SK-N-SH (cell line): ENCODE measurements at regions not wholly inside any gene's neighbourhood (a gene's known extent, or its start where the extent isn't known, plus 50 kb on each side); places are given as distances from the start of the nearest gene placed in this dataset.
A peak's percentile ranks its signal among the peaks of the same experiment; 100 is the strongest.

Source experiments
- CTCF ChIA-PET: fragments of 300-600, 350-600 bp; formaldehyde crosslinking; extraction: SDS; loops from one replicate; lab custom pipeline; 2021; lab: Yijun Ruan, JAX
- POLR2A ChIA-PET: fragments of 350-600 bp; sonication (Branson Sonifier 250); formaldehyde crosslinking; extraction: SDS; loops from one replicate; lab custom pipeline; 2020; ENCODE audit warnings: antibody characterized with exemption, inconsistent platforms; lab: Yijun Ruan, JAX
- DNase-seq: peaks from one replicate; pipeline ENCODE4 v3.0.0; 2012
- H2AFZ ChIP-seq: fragments of 200-600 bp; sonication (generic); 2 replicates; pipeline ENCODE4 v1.8.1; 2016; ENCODE audit warnings: antibody characterized with exemption, mild to moderate bottlenecking, low read depth
- H3F3A ChIP-seq: fragments of 200-600 bp; sonication (generic); replicated peaks from 2 replicates; pipeline ENCODE3; 2016; ENCODE audit warnings: antibody characterized with exemption, mild to moderate bottlenecking; ENCODE audit not compliant: insufficient read depth
- H3K27ac ChIP-seq, 2 experiments: fragments of 200-500 bp in 1 of 2; fragments of 200-600 bp in 1 of 2; sonication (Bioruptor generic) in 1 of 2; sonication (generic), shearing (Covaris generic) in 1 of 2; 2 replicates each; pipeline versions ENCODE4 v1.5.1 to v1.6.1; 2014 to 2016; ENCODE audit warnings: low read depth in 2 of 2, inconsistent platforms in 1 of 2, low read length in 1 of 2, mild to moderate bottlenecking in 1 of 2, mixed read lengths in 1 of 2
- H3K27me3 ChIP-seq: fragments of 200-600 bp; sonication (generic), shearing (Covaris generic); 2 replicates; pipeline ENCODE4 v1.6.1; 2016; ENCODE audit warnings: mixed run types; ENCODE audit not compliant: insufficient read depth
- H3K36me3 ChIP-seq, 2 experiments: fragments of 200-500 bp in 1 of 2; fragments of 200-600 bp in 1 of 2; sonication (Bioruptor generic) in 1 of 2; sonication (generic) in 1 of 2; replicated peaks in 1 of 2; 2 replicates each; pipeline versions ENCODE3 to v1.5.1; 2014 to 2016; ENCODE audit warnings: low read length in 1 of 2, mild to moderate bottlenecking in 1 of 2; ENCODE audit not compliant: insufficient read depth in 2 of 2, control insufficient read depth in 1 of 2
- H3K4me1 ChIP-seq, 2 experiments: fragments of 200-500 bp in 1 of 2; fragments of 200-600 bp in 1 of 2; sonication (Bioruptor generic) in 1 of 2; sonication (generic), shearing (Covaris generic) in 1 of 2; 2 replicates each; pipeline versions ENCODE4 v1.5.1 to v1.6.1; 2014 to 2016; ENCODE audit warnings: low read depth in 1 of 2, low read length in 1 of 2, mixed run types in 1 of 2; ENCODE audit not compliant: insufficient read depth in 2 of 2, control insufficient read depth in 1 of 2
- H3K4me2 ChIP-seq: fragments of 200-600 bp; sonication (generic), shearing (Covaris generic); 2 replicates; pipeline ENCODE4 v1.6.1; 2017; ENCODE audit warnings: mixed run types
- H3K4me3 ChIP-seq, 2 experiments: fragments of 200-500 bp in 1 of 2; fragments of 200-600 bp in 1 of 2; sonication (Bioruptor generic) in 1 of 2; sonication (generic), shearing (Covaris generic) in 1 of 2; 2 replicates each; pipeline versions ENCODE4 v1.5.1 to v1.8.1; 2014 to 2016; ENCODE audit warnings: low read depth in 2 of 2, inconsistent platforms in 1 of 2, low read length in 1 of 2, mild to moderate bottlenecking in 1 of 2, mixed read lengths in 1 of 2, moderate library complexity in 1 of 2
- H3K79me2 ChIP-seq: fragments of 200-600 bp; sonication (generic); 2 replicates; pipeline ENCODE4 v1.8.1; 2017; ENCODE audit warnings: mild to moderate bottlenecking; ENCODE audit not compliant: insufficient read depth
- H3K9ac ChIP-seq: fragments of 200-600 bp; sonication (generic); 2 replicates; pipeline ENCODE4 v1.6.1; 2017; ENCODE audit warnings: mixed run types
- H3K9me2 ChIP-seq: fragments of 200-600 bp; sonication (generic); 2 replicates; pipeline ENCODE4 v1.6.1; 2017; ENCODE audit warnings: mixed run types
- H3K9me3 ChIP-seq: fragments of 200-600 bp; sonication (generic); 2 replicates; pipeline ENCODE4 v1.6.1; 2017; ENCODE audit warnings: mixed run types, mild to moderate bottlenecking, moderate library complexity
- H4K20me1 ChIP-seq: fragments of 200-600 bp; sonication (generic); 2 replicates; pipeline ENCODE4 v1.6.1; 2017; ENCODE audit warnings: mild to moderate bottlenecking, mixed run types; ENCODE audit not compliant: insufficient read depth
- CTCF ChIP-seq: fragments of 200-600 bp; sonication (generic); IDR thresholded peaks from 2 replicates; pipeline ENCODE4 v1.6.1; 2017; ENCODE audit warnings: antibody characterized with exemption, mild to moderate bottlenecking, moderate library complexity
- ELF1 ChIP-seq: IDR thresholded peaks from 2 replicates; pipeline ENCODE4 v1.4.0; 2012
- EP300 ChIP-seq, 2 experiments: IDR thresholded peaks; 2 replicates each; pipeline versions ENCODE4 v1.4.0 to v1.6.1; 2012; ENCODE audit warnings: borderline replicate concordance in 1 of 2, low read depth in 1 of 2, low read length in 1 of 2
- FOSL2 ChIP-seq: IDR thresholded peaks from 2 replicates; pipeline ENCODE4 v1.4.0; 2012; ENCODE audit warnings: low read depth, mild to moderate bottlenecking, moderate library complexity, borderline replicate concordance
- GABPA ChIP-seq: IDR thresholded peaks from 2 replicates; pipeline ENCODE4 v1.4.0; 2012; ENCODE audit warnings: low read depth, mild to moderate bottlenecking
- JUND ChIP-seq: IDR thresholded peaks from 2 replicates; pipeline ENCODE4 v1.4.0; 2012
- MEF2A ChIP-seq: IDR thresholded peaks from 2 replicates; pipeline ENCODE4 v1.4.0; 2012; ENCODE audit warnings: low read depth, borderline replicate concordance
- RAD21 ChIP-seq: IDR thresholded peaks from 2 replicates; pipeline ENCODE4 v1.6.1; 2012; ENCODE audit warnings: mild to moderate bottlenecking, low read length
- RCOR1 ChIP-seq: fragments of 150-350 bp; IDR thresholded peaks from 2 replicates; pipeline ENCODE4 v1.6.1; 2017; ENCODE audit warnings: antibody characterized with exemption, low read length
- REST ChIP-seq: IDR thresholded peaks from 2 replicates; pipeline ENCODE4 v1.6.1; 2012; ENCODE audit warnings: mild to moderate bottlenecking, low read depth, low read length, moderate library complexity
- RXRA ChIP-seq: IDR thresholded peaks from 2 replicates; pipeline ENCODE4 v1.4.0; 2012; ENCODE audit warnings: low read depth, mild to moderate bottlenecking, borderline replicate concordance
- SMC3 ChIP-seq: IDR thresholded peaks from 2 replicates; pipeline ENCODE4 v1.6.1; 2012; ENCODE audit warnings: low read depth, low read length, improper control_type of control experiment
- TAF1 ChIP-seq: IDR thresholded peaks from 2 replicates; pipeline ENCODE4 v1.6.1; 2012; ENCODE audit warnings: low read depth, mild to moderate bottlenecking, low read length, moderate library complexity, borderline replicate concordance
- TEAD4 ChIP-seq: IDR thresholded peaks from 2 replicates; pipeline ENCODE4 v1.4.0; 2012; ENCODE audit warnings: mild to moderate bottlenecking, borderline replicate concordance; ENCODE audit not compliant: insufficient read depth
- USF1 ChIP-seq: IDR thresholded peaks from 2 replicates; pipeline ENCODE4 v1.4.0; 2012; ENCODE audit warnings: low read depth, borderline replicate concordance
- YY1 ChIP-seq: IDR thresholded peaks from 2 replicates; pipeline ENCODE4 v1.4.0; 2012; ENCODE audit warnings: low read depth, mild to moderate bottlenecking
- ZBTB33 ChIP-seq: IDR thresholded peaks from 2 replicates; pipeline ENCODE4 v1.4.0; 2012; ENCODE audit warnings: low read depth, borderline replicate concordance
- WGBS: methylation state at CpG from one replicate; pipeline ENCODE4 v1.1.6; 2017; ENCODE audit warnings: low lambda C conversion rate; 5-methylcytosine and 5-hydroxymethylcytosine counted together

- CTCF ChIA-PET, result interaction anchor here (0.6 to 1.8 kb wide), 18 partner anchors 12 to 721 kb away, joined by 3 to 9 read pairs (median 3); partner anchors contain the start of gene GNG11
- Histone ChIP-seq H3K4me3 (no peak overlapping the region), H3K4me2 (no peak overlapping the region), H3K79me2 (no peaks in the 10 kb centered on the region), H3K9me3 (no peaks in the 10 kb centered on the region), H3K27me3 (no peaks in the 10 kb centered on the region), H2AFZ (no peak overlapping the region), H3F3A (no peaks in the 10 kb centered on the region), H3K36me3 (no peaks in the 10 kb centered on the region), H3K4me1 (no peaks in the 10 kb centered on the region; a peak in 1 of 4 replicates), H3K27ac (no peak overlapping the region), H4K20me1 (no peaks in the 10 kb centered on the region), H3K9me2 (no peaks in the 10 kb centered on the region), H3K9ac (no peak overlapping the region)
- WGBS, result 61% methylated on average over 6 of the region's 6 CpGs
- POLR2A ChIA-PET, result no interaction called here
- peak; percentile 33 for DNase-seq
- TF ChIP-seq RAD21, result peak; percentile 83
- no peak for TF ChIP-seq MEF2A
- peak; percentile 70 for TF ChIP-seq SMC3
- TF ChIP-seq ZBTB33, result no peak
- TF ChIP-seq CTCF, result peak; percentile 78
- no peak for TF ChIP-seq FOSL2
- no peak for TF ChIP-seq JUND
- TF ChIP-seq RXRA, result no peak
Measured at GRCh38 chr7:93715234-93715633, 140.7 kb upstream of the CALCR start.

- Histone ChIP-seq H3K9me3 (no peaks in the 10 kb centered on the region), H4K20me1 (no peaks in the 10 kb centered on the region), H3K27me3 (no peaks in the 10 kb centered on the region), H3K27ac (no peak overlapping the region), H2AFZ (no peak overlapping the region), H3K4me1 (no peaks in the 10 kb centered on the region), H3K4me2 (no peak overlapping the region), H3K4me3 (no peak overlapping the region), H3K79me2 (no peaks in the 10 kb centered on the region), H3K9ac (no peak overlapping the region), H3K36me3 (no peaks in the 10 kb centered on the region), H3F3A (no peaks in the 10 kb centered on the region), H3K9me2 (no peaks in the 10 kb centered on the region)
- WGBS, result 74% methylated on average over 5 of the region's 5 CpGs
- ChIA-PET CTCF (no interaction called here), POLR2A (no interaction called here)
- no peak for DNase-seq
- TF ChIP-seq ZBTB33, result no peak
- no peak for TF ChIP-seq RCOR1
- TF ChIP-seq RXRA, result no peak
- no peak for TF ChIP-seq TEAD4
- no peak for TF ChIP-seq REST
- no peak for TF ChIP-seq ELF1
- no peak for TF ChIP-seq EP300 (IDR thresholded peaks at IDR 0.05; ENCODE audit: borderline replicate concordance in 1 of 2, low read depth in 1 of 2, low read length in 1 of 2)
- TF ChIP-seq JUND, result no peak
- TF ChIP-seq GABPA, result no peak
- TF ChIP-seq TAF1, result no peak
- TF ChIP-seq YY1, result no peak
- TF ChIP-seq USF1, result no peak
- TF ChIP-seq MEF2A, result no peak
Measured at GRCh38 chr7:93711926-93712325, 137.4 kb upstream of the CALCR start.
